ENCODE measurements at regions not wholly inside any gene's neighbourhood (a gene's known extent, or its start where the extent isn't known, plus 50 kb on each side); places are given as distances from the start of the nearest gene placed in this dataset.

DNA sequence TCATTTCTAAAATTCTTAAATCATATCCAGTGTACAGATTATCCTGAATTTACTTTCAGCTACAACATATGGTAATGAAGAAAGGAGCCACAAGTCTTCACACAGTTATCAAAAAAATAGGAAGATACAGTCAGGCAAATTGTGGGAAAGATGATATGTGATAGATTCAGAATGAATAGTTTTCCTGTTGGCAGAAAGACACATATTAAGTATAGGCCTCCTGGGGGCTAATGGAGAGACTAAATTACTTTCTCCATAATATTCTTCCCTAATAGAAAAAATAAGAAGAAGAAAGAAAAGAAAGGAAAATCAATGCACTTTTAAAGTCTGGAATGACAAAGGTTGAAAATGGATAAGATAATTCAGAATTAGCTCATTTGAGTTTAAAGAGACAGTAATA is 2073.5 kb downstream of the LRRC4C start:
- no peak for TF ChIP-seq POLR2A (IDR thresholded peaks at IDR 0.05)
- TF ChIP-seq, protein P1, sequence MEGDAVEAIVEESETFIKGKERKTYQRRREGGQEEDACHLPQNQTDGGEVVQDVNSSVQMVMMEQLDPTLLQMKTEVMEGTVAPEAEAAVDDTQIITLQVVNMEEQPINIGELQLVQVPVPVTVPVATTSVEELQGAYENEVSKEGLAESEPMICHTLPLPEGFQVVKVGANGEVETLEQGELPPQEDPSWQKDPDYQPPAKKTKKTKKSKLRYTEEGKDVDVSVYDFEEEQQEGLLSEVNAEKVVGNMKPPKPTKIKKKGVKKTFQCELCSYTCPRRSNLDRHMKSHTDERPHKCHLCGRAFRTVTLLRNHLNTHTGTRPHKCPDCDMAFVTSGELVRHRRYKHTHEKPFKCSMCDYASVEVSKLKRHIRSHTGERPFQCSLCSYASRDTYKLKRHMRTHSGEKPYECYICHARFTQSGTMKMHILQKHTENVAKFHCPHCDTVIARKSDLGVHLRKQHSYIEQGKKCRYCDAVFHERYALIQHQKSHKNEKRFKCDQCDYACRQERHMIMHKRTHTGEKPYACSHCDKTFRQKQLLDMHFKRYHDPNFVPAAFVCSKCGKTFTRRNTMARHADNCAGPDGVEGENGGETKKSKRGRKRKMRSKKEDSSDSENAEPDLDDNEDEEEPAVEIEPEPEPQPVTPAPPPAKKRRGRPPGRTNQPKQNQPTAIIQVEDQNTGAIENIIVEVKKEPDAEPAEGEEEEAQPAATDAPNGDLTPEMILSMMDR (IDR thresholded peaks at IDR 0.05 in 8 of 11, conservative IDR thresholded peaks at IDR 0.05 in 3 of 11) = no peak

Data from spleen (tissue), 7 donors.